ENCODE measurements at regions not wholly inside any gene's neighbourhood (a gene's known extent, or its start where the extent isn't known, plus 50 kb on each side); places are given as distances from the start of the nearest gene placed in this dataset.

GRCh38 chr9:108160706-108161355, 671.3 kb upstream of the KLF4 start:
- Histone ChIP-seq H3K27ac (no peak overlapping the region), H3K4me1 (ENCODE audit: insufficient read depth) (peaks cover 3% of the 10 kb centered on the region), H3K36me3 (no peaks in the 10 kb centered on the region), H3K27me3 (no peaks in the 10 kb centered on the region), H3K9me3 (no peaks in the 10 kb centered on the region), H3K4me3 (no peak overlapping the region)
- DNase-seq, result no peak
- TF ChIP-seq EP300 (IDR thresholded peaks at IDR 0.05) (no peak), POLR2A (IDR thresholded peaks at IDR 0.05) (no peak), CTCF (IDR thresholded peaks at IDR 0.05) (no peak)
- 50 to 59% (median 54%) methylated on average over 5 of the region's 5 CpGs for WGBS, 3 donors
- intact Hi-C loops (cut with DNase I), result no loop called here

- intact Hi-C loops (cut with DNase I), result no loop called here
- H3K36me3 ChIP-seq, result no peaks in the 10 kb centered on the region
- H3K27me3 ChIP-seq, result no peaks in the 10 kb centered on the region
- 94 to 100% (median 97%) methylated on average over 1 of the region's 1 CpG for WGBS, 3 donors
- H3K27ac ChIP-seq, result no peak overlapping the region
- no peak overlapping the region for H3K4me3 ChIP-seq
- peaks cover 3% of the 10 kb centered on the region for H3K4me1 ChIP-seq (ENCODE audit: insufficient read depth)
- TF ChIP-seq POLR2A (IDR thresholded peaks at IDR 0.05) (no peak), EP300 (IDR thresholded peaks at IDR 0.05) (no peak), CTCF (IDR thresholded peaks at IDR 0.05) (no peak)
- no peaks in the 10 kb centered on the region for H3K9me3 ChIP-seq
- DNase-seq, result no peak
Observed at GRCh38 chr9:108160039-108160438, 670.5 kb upstream of the KLF4 start.

GRCh38 chr9:108158236-108158995, 668.8 kb upstream of the KLF4 start:
- Histone ChIP-seq H3K9me3 (no peaks in the 10 kb centered on the region), H3K4me1 (ENCODE audit: insufficient read depth) (peaks cover 3% of the 10 kb centered on the region), H3K27ac (no peak overlapping the region), H3K36me3 (no peaks in the 10 kb centered on the region), H3K4me3 (no peak overlapping the region), H3K27me3 (no peaks in the 10 kb centered on the region)
- intact Hi-C loops (cut with DNase I), result no loop called here
- WGBS, 3 donors, result 83 to 94% (median 85%) methylated on average over 4 of the region's 4 CpGs
- TF ChIP-seq POLR2A (IDR thresholded peaks at IDR 0.05), result no peak
- TF ChIP-seq CTCF (IDR thresholded peaks at IDR 0.05), result no peak
- TF ChIP-seq EP300 (IDR thresholded peaks at IDR 0.05), result no peak
- DNase-seq, result no peak

- H3K36me3 ChIP-seq, result no peaks in the 10 kb centered on the region
- no peak overlapping the region for H3K4me3 ChIP-seq
- no peak overlapping the region for H3K27ac ChIP-seq
- no peaks in the 10 kb centered on the region for H3K9me3 ChIP-seq
- peaks cover 2% of the 10 kb centered on the region for H3K4me1 ChIP-seq (ENCODE audit: insufficient read depth)
- intact Hi-C loops (cut with DNase I), result no loop called here
- DNase-seq, result no peak
- TF ChIP-seq EP300 (IDR thresholded peaks at IDR 0.05), result no peak
- TF ChIP-seq POLR2A (IDR thresholded peaks at IDR 0.05), result no peak
- no peak for TF ChIP-seq CTCF (IDR thresholded peaks at IDR 0.05)
- 65 to 67% (median 67%) methylated on average over 5 of the region's 5 CpGs for WGBS, 3 donors
- no peaks in the 10 kb centered on the region for H3K27me3 ChIP-seq
Observed at GRCh38 chr9:108156270-108156998, 666.9 kb upstream of the KLF4 start.
